Inflammatory macrophage treated with lipopolysaccharide for 4 hours (primary cell): ENCODE measurements at regions not wholly inside any gene's neighbourhood (a gene's known extent, or its start where the extent isn't known, plus 50 kb on each side); places are given as distances from the start of the nearest gene placed in this dataset.
A peak's percentile ranks its signal among the peaks of the same experiment; 100 is the strongest.
"Not testable (repeated sequence)": the region's sequence is repeated elsewhere in the genome, so short reads cannot be mapped to it uniquely, and the experiment has no call there.

Experiments used
- DNase-seq: peaks from one replicate; pipeline ENCODE4 v3.0.0-alpha.2; 2020

DNA sequence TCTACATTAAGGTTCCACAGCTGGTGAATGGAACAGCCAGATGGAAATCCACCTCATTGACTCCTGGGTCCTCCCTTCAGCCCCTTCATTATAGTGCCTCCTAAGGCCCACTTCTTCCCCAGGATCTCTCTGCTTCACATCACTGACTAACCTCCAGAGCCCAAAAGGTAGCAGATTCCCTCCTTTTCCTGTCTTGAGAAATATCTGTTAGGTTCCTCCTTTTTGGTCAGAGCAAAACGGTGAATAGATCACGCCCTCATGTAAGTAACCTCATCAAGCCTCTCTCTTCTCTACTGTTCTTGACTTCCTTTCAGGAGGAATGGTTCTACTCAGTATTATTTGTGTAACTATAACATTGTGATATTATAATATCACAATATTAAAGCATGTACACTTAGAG, 155.0 kb upstream of the SRD5A2 start:
- no peak for DNase-seq

DNA sequence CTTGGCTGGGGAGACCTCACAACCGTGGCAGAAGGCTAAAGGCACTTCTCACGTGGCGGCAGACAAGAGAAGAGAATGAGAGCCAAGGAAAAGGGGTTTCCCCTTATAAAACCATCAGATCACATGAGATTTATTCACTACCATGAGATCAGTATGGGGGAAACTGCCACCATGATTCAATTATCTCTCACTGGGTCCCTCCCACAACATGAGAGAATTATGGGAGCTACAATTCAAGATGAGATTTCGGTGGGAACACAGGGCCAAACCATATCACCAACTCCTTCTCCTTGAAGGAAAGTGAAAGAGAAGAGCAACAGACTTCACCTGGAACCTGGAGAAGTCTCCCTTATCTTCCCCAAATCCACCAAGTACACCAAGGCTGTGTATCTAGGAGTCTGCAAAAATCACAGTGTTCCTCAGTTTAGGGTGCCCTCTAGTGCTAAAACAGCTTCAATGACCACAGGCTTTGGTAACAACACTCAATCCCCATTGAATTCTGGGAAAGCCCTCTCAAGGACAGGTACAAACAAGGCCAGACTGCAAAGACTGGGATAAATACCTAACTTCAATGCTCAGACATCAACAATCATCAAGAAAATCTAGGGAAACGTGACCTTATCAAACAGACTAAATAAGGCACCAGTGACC, 148.8 kb upstream of the SRD5A2 start:
- DNase-seq: no peak

DNA sequence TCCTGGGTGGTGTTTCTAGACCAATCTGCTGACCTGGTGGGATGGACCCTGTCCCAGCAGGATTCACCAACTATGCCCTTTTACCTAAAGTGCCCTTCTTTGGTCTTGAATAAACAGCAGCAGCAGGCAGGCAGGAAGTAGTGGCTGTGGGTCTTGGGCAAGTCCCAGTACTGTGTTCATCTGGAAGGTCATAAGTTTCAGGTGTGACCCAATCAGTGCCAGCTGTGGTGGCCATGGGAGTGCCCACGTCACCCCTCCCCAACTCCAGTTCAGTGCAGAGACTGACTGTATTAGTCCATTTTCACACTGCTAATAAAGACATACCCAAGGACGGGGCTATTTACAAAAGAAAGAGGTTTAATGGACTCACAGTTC, 148.3 kb upstream of the SRD5A2 start:
- no peak for DNase-seq

DNA sequence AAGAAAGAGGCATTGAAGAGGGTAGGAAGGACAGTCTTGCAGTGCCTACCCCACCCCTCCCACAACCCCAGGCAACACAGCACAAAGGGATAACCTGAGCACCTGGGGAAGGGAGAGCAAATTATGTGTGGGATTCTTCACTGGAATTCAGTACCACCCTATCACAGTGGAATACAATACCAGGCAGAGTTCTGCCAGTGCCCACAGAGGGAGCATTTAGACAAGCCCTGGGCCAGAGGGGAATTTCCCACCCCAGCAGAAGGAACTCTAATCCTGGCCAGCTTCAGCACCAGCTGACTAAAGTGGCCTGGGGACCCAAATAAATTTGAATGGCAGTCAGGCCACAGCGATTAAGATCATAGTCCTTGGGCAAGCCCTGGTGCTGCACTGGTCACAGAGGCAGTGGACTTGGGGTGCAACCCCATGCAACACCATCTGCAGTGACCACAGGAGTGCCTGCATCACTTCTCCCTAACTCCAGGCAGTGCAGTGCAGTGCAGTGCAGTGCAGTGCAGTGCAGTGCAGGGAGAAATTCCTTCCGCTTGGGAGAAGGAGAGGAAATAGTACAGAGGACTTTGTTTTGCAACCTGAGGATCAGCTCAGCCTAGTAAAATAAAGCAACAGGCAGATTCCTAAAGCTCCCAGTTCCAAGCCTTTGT, 147.8 kb upstream of the SRD5A2 start:
- DNase-seq: no peak

DNA sequence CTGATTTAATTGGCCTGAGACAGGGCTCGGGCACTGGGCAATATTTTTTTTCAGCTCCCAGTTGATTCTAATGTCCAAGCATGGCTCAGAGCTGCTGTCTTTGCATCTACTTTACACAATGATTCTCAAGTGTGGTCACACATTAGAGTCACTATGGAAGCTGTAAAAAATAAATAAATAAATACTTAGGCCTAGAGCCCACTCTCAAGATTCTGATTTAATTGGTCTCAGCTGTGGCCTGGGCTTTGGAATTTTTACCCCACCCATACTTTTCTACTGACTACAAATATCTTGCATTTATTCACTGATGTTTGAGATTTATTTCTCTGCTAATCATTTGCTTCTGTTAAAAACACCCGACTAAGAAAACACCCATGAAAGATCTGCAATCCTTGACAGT, 145.7 kb upstream of the SRD5A2 start:
- DNase-seq: no peak

DNA sequence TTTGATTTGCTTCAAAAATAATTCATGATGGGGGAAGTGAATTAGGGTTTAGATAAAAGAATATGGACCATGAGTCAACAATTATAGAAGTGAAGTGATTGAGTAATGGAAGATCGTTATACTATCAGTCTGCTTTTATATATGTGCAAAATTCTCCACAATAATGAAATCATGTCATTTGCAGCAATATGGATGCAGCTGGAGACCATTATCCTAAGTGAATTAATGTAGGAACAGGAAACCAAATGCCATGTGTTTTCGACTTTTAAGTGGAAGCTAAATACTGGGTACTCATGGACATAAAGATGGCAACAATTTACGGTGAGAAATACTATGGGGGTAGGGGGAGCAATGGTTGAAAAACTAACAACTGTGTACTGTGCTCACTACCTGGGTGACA, 144.7 kb upstream of the SRD5A2 start:
- no peak for DNase-seq

DNA sequence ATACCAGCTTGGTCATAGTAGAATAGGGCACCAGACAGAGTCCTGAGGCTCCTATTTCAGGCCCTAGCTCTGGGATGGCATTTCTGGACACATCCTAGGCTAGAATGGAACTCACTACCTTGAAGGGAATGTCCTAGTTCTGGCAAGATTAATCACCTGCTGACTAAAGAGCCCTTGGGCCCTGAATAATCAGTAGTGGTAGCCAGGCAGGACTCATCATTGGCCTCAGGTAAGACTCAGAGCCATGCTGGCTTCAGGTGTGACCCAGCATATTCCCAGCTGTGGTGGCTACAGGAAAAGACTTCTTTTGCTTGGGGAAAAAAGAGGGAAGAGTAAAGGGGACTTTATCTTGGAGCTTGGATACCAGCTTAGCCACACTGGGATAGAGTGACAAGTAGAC, 131.0 kb upstream of the SRD5A2 start:
- DNase-seq: no peak

DNA sequence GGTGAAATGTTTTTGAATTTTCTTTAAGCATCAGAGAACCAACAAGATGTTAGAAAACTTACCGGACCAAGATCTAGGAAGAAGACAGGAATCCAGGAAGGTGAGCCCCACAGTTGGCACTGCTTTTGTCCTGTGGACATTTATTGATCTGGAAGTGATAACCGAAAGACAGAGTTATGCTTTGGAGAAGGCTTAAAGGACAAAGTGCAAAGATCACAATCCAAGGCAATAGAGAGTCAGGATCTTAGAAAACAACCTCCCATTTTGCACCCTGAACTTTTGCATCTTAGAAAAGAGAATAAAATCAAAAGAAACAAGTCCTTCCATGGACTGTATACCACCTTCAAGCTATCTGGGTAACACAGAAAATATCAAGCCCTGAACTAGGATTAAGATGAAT, 129.4 kb upstream of the SRD5A2 start:
- DNase-seq: no peak

DNA sequence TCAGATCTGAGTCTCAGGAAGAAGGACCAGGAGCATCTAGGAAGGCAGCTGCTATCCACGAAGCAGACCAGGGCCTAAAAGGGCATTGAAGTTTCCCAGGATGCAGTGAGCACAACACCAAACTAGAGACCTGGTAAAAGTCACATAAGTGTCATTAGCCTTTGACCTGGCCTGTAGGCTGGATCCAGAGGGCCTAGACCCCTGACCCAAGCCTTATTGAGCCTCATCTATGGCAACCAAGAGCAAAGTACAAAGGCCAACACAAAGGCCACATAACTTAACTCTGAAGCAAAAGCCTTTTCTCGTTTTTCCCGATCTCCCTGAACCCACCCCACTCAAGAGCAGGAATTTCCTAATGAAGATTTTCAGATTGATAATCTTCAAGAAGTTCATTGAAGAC, 127.3 kb upstream of the SRD5A2 start:
- DNase-seq: no peak

DNA sequence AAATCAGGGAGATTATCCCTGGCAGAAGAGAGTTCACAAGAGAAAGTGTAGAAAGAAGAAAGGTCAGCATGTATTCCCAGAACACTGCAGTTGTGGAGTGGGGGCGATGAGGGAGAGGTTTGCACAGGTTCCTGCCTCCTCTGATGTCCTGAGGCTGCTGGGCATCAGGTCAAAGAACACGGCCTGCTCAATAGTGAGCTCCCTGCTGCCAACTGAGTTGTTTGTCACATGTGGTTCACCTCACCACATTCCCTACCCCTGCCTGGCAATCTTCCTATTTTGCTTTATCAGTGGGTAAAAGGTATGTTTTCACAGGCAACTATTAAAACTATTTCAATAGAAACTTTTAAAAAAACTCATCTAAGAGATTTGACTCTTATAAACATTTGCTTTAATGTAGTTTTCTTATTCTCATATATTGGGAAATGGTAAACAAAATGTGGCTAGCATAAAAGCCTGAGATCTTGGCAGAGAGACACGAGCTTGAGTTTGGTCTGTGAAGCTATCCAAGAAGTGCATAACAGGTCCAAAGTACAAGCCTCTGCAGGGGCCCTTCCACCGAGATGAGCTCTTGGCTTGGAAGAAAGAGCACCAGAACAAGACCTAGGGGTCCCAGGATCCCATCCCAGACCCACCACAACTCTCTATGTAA, 123.9 kb upstream of the SRD5A2 start:
- DNase-seq: no peak

DNA sequence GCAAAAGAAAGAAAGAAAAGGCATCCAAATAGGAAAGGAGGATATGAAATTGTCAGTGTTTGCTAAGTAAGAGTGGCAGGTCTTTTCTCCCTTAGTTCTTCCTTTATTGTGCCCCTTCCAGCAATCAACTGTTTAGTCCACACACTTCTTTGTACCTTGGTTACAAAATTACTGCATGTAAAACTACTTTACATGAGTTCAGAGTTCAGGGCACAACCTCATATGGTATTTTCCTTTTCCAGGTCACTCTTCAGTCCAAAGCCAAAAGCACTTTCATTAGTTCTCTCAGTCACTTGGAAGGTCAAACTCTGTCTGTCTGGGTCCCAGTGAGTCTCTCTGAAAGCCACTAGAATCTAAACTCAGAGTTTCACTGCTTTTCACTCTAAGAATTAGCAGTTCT, 122.5 kb upstream of the SRD5A2 start:
- DNase-seq: no peak

DNA sequence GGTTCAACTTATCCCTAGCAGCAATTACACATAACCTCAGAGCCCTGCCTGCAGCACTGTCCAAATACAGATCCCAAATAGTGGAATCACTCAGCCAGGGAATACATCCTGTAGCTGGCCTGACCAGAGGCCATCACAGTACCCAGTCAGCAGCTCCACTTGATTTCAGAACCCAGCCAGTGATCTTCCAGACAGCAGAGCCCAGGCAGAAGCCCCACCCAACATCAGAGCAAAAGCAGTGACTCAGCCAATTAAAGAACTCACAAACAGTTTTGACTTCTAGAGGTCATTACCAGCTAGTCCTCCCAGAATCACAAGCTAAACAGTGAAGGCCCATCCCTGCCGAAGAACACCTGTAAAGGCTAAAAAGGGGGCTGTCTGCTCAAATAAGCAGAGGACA, 118.0 kb upstream of the SRD5A2 start:
- DNase-seq: no peak

DNA sequence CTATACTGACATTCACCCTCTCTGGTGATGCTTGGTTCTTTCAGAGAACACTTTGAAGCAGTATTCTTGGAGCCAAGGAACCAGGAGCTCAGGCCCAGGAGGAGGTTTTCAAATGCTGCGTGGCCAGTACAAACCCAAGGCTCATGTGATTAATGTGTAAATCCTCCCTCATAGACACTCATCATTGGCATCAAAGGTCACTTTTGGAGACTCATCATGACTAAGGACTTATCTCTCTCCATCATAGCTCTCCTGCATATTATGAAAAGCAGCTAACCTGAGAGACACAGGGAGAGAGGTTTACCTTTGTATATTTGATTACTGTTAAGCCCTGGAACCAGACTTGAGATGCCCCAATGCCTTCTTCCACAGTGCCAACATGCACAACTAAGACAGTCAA, 115.3 kb upstream of the SRD5A2 start:
- no peak for DNase-seq

DNA sequence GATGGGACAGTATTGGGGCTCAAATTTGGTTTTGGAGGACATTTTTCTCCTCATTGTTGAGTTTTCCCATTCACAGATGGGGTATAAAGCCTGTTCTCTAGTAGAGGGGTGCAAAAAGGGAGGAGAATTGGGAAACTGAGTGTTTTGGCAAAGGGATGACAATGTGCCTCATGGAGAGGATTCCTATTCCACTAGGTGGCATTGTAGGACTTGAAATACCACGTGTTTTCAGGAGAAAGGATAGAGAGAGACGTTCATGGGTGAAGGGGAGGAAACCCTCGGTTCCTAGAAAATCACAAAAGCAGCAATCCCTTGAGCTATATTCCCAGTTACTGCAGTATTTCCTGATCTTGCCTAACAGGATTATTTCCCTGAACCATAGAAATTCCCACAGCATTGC, 113.7 kb upstream of the SRD5A2 start:
- DNase-seq: no peak

DNA sequence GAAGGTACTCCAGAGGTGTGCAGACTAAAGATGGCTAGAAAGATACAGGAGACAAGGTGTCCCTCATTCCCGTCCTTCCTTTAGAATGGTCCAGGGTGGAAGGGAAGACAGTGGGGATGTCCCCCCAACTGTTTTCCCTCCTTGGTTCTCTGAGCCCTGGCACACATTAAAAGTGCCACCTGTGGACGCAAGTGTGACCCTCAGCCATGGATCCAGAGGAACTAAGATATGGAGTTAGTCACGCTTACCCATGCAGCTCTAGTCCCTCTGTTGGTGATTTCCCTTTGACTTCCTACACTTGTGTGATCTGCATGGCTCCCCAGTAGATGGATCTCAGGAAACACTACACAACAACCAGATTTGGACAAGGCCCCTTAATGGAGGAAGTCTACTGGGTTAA, 113.1 kb upstream of the SRD5A2 start:
- no peak for DNase-seq

DNA sequence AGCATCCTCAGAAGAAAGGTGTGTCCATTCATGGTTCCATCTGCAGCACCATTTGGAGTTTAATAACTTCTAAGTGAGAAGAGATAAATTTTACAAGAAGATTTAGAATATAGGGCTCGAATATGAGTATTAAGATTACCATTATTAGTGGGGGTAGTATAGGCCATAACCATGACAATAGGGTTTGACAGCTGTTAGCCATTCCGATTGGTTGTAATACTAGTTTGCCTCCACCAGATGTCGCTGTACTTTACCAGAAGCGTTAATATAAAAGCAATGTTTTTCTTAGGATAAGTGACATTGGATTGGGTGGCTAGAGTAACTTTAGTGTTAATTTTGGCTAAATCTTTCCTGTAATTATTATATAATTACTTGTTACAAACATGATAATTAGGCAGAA, 107.5 kb upstream of the SRD5A2 start:
- peak; percentile 8 for DNase-seq

DNA sequence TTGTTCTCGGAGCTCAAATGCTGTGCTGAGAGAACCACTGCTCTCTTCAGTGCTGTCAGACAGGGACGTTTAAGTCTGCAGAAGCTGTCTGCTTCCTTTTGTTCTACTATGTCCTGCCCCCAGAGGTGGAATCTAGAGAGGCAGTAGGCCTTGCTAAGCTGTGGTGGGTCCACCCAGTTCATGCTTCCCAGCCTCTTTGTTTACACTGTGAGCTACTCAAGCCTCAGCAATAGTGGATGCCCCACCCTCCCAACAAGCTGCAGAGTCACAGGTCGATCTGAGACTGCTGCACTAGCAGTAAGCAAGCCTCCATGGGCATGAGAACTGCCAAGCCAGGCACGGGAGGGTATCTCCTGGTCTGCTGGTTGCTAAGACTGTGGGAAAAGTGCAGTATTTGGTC, 102.8 kb upstream of the SRD5A2 start:
- DNase-seq: not testable (repeated sequence)

DNA sequence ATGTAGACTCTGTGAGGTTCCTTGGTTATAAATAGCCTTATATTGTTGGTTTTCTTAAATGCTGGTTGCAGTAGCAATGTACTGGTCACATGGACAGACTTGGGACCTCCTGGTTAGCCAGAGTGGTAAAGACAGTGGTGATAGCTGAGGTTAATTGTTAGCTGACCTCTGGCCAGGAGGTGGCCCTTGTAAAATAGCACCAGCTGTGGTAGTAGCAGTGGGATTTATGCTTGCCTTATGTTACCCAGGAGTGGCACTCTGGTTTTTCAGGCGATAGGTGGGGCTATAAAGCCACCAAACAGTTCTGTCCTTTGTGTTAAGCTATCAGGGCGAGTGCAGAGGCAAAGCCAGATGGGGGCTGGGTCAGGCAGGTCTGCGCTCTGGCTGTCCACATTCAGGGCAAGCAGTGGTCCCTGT, 94.8 kb upstream of the SRD5A2 start:
- DNase-seq: no peak

DNA sequence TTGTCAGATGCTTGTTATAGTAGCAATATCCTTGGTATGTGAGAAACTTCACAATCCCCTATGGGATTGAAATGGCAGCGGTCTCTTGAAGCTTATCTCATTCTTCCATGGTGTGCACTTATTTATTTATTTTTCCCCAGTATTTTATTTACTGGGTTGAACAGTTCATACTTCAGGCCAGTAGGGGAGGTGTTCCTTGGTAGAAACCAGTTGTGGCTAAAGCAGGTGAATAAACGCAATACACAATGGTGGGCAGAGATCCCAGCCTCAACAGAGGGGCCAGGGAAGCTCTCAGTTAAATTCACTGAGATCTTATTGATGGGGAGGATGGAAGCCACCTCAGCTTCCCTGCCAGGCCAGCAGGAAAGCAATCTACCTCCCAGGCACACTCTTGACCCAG, 93.7 kb upstream of the SRD5A2 start:
- DNase-seq: no peak

DNA sequence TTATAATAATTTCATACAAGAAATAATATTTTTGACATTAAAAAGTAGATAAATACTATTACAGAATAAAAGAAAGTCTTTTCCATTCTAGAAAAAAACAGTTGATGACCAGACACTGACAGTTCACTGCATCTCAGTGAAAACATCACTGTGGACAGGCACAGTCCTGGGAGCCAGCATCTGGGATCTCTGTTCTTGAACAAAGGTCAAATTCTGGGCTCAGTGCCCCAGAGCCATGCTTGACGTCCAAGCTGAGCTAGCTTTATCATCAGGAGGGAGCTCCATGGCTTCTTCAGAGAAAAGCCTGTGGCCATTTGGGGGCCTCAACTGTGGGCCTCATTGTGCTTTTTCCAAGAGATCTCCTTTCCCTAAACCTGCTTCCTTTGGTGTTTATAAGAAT, 86.1 kb upstream of the SRD5A2 start:
- DNase-seq: no peak

DNA sequence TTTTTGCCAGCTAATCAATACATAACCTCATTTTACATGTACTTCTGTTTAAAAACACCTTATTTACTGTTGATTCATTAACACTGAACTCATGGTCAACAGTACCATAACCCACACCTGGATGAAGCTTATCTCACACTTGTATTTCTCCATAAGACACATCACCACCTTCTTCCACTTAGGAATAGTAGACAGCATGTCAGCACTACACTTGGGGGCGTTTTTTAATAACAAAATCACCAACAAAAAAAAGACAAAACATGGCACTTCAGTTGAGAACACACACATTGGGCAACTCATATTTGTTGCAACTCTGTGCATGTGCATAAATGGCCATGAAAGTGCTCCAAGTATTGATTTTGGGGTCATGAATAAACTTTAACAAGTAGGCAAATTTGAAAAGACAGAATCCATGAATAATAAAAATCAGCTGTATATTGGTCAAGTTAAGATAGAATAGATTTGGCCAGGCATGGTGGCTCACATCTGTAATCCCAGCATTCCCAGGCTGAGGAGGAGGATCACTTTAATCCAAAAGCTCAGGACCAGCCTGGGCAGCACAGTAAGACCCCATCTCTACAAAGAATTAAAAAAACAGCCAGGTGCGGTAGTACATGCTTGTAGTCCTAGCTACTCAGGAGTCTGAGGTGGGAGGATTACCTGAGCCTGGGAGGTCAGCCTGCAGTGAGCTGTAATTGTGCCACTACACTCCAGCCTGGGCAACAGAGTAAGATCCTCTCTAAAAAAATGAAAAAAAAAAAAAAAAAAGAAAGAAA, 84.4 kb upstream of the SRD5A2 start:
- DNase-seq: no peak

DNA sequence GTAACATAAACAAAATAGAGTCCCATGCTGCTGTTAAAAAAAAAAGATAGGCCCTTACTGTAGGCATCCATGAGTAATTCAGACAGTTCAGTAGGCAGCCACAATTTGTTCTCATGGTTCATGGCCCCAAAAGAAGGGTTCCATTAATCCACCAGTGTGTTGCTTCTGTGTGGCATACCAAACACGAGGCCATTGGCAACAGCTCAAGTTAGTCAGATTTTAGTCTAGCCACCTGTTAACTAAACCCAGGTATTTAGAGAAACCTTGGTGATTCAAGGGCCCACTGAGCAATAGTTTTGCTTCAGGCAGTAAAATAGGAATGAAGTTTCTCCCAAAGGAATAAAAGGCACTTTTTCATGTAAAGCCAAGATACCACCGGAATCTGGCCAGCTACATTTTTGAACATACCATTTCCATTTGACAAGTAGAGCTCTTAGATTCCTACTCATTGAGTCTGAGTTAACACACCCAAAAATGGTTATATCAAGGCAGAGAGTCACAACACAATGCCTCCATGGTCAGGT, 80.1 kb upstream of the SRD5A2 start:
- DNase-seq: no peak

DNA sequence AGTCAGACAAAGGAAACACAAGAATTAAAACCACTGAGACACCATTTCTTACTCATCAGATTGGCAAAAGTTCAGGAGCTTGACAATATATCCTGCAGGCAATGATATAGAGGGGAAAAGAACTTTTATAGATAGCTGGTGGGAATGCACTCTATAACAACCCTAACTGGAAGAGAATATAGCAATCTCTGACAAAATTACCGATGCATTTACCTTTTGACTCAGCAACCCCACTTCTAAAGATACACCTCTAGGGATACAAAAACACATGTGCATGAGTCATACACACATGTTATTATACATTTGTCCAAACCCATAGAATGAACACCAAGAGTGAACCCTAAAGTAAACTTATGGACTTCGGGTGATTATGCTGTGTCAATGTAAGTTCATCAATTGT, 79.4 kb upstream of the SRD5A2 start:
- DNase-seq: no peak

DNA sequence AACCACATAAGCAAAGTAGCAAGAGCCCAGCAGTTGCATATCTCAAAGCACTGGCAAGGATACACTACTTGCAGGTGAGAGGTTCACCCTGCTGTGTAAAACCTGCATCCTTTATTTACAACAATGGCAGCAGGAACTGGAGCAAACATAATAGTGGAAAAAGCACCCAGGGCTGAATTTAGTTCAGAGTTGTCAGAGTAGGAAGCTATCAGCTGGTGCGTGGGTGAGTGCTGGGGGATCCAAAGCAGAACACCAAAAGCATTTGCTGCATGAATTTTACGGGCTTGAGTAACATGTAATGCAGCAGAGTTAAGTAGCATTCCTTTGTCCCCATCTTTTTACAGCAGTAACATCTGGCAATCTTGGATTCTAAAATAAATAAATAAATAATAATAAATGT, 73.5 kb upstream of the SRD5A2 start:
- no peak for DNase-seq
